ENCODE measurements at regions not wholly inside any gene's neighbourhood (a gene's known extent, or its start where the extent isn't known, plus 50 kb on each side); places are given as distances from the start of the nearest gene placed in this dataset.

- TF ChIP-seq CTCF (IDR thresholded peaks at IDR 0.05) (no peak), EZH2 (IDR thresholded peaks at IDR 0.05; ENCODE audit: borderline replicate concordance, insufficient read depth, low read depth, low read length, poor library complexity, severe bottlenecking) (no peak)
Observed at GRCh38 chr2:59322870-59323269, 1081.7 kb upstream of the FANCL start.
